H9 (cell line): ENCODE measurements at regions not wholly inside any gene's neighbourhood (a gene's known extent, or its start where the extent isn't known, plus 50 kb on each side); places are given as distances from the start of the nearest gene placed in this dataset.

Experiments used
- DNase-seq: peaks from one replicate; pipeline ENCODE4 v3.0.0-alpha.2; 2017
- H2AFZ ChIP-seq: one replicate; pipeline ENCODE4 v1.6.1; 2013; ENCODE audit warnings: mild to moderate bottlenecking, low read length, control low read depth, moderate library complexity
- H2AK5ac ChIP-seq: 2 replicates; pipeline ENCODE4 v1.6.1; 2013; ENCODE audit warnings: low read length, control low read depth, mixed read lengths; ENCODE audit not compliant: insufficient read length
- H2BK120ac ChIP-seq: one replicate; pipeline ENCODE4 v1.6.1; 2013; ENCODE audit warnings: low read depth, mild to moderate bottlenecking, low read length, control low read depth, inconsistent platforms; ENCODE audit not compliant: poor library complexity, severe bottlenecking
- H2BK12ac ChIP-seq: 2 replicates; pipeline ENCODE4 v1.6.1; 2013; ENCODE audit warnings: low read length, control low read depth, mixed read lengths, low read depth; ENCODE audit not compliant: insufficient read length
- H2BK15ac ChIP-seq: 2 replicates; pipeline ENCODE4 v1.6.1; 2013; ENCODE audit warnings: low read depth, low read length, control low read depth
- H2BK20ac ChIP-seq: one replicate; pipeline ENCODE4 v1.6.1; 2013; ENCODE audit warnings: low read depth, mild to moderate bottlenecking, low read length, control low read depth, inconsistent platforms; ENCODE audit not compliant: poor library complexity, severe bottlenecking
- H2BK5ac ChIP-seq: 2 replicates; pipeline ENCODE4 v1.6.1; 2013; ENCODE audit warnings: low read length, control low read depth, mixed read lengths; ENCODE audit not compliant: insufficient read length
- H3K14ac ChIP-seq: 2 replicates; pipeline ENCODE4 v1.6.1; 2013; ENCODE audit warnings: low read length, control low read depth; ENCODE audit not compliant: insufficient read depth
- H3K18ac ChIP-seq: 2 replicates; pipeline ENCODE4 v1.6.1; 2013; ENCODE audit warnings: low read depth, mild to moderate bottlenecking, mixed read lengths, low read length, control low read depth; ENCODE audit not compliant: insufficient read length
- H3K23ac ChIP-seq: 2 replicates; pipeline ENCODE4 v1.6.1; 2013; ENCODE audit warnings: low read length, control low read depth, mixed read lengths, low read depth; ENCODE audit not compliant: insufficient read length
- H3K23me2 ChIP-seq: 2 replicates; pipeline ENCODE4 v1.6.1; 2013; ENCODE audit warnings: low read depth, mild to moderate bottlenecking, mixed read lengths, low read length, control low read depth; ENCODE audit not compliant: insufficient read length, poor library complexity, severe bottlenecking
- H3K27ac ChIP-seq: 2 replicates; pipeline ENCODE4 v1.5.1; 2013; ENCODE audit warnings: low read length, control low read depth, mixed read lengths, low read depth; ENCODE audit not compliant: insufficient read length
- H3K27me3 ChIP-seq: 2 replicates; pipeline ENCODE4 v1.6.1; 2013; ENCODE audit warnings: low read length, control low read depth, inconsistent platforms; ENCODE audit not compliant: insufficient read depth
- H3K4ac ChIP-seq: 2 replicates; pipeline ENCODE4 v1.6.1; 2013; ENCODE audit warnings: low read depth, mild to moderate bottlenecking, control low read depth, inconsistent platforms, low read length, moderate library complexity
- H3K4me1 ChIP-seq: 2 replicates; pipeline ENCODE4 v1.6.1; 2013; ENCODE audit warnings: low read length, control low read depth, inconsistent platforms; ENCODE audit not compliant: insufficient read depth
- H3K4me2 ChIP-seq: 2 replicates; pipeline ENCODE4 v1.6.1; 2013; ENCODE audit warnings: low read length, control low read depth, mixed read lengths; ENCODE audit not compliant: insufficient read length, insufficient read depth
- H3K56ac ChIP-seq: 2 replicates; pipeline ENCODE4 v1.6.1; 2013; ENCODE audit warnings: low read depth, mild to moderate bottlenecking, mixed read lengths, low read length, control low read depth; ENCODE audit not compliant: insufficient read length
- H3K79me1 ChIP-seq: 2 replicates; pipeline ENCODE4 v1.6.1; 2013; ENCODE audit warnings: low read depth, mild to moderate bottlenecking, moderate library complexity, low read length, control low read depth, inconsistent platforms; ENCODE audit not compliant: insufficient read depth, poor library complexity, severe bottlenecking
- H3K79me2 ChIP-seq: 2 replicates; pipeline ENCODE4 v1.6.1; 2013; ENCODE audit warnings: low read length, control low read depth, inconsistent platforms; ENCODE audit not compliant: insufficient read depth
- H3K9ac ChIP-seq: 2 replicates; pipeline ENCODE4 v1.6.1; 2013; ENCODE audit warnings: low read length, control low read depth, mixed read lengths; ENCODE audit not compliant: insufficient read length; ENCODE audit errors: extremely low read depth
- H3K9me3 ChIP-seq: one replicate; pipeline ENCODE4 v1.6.1; 2013; ENCODE audit warnings: low read depth, low read length, inconsistent platforms; ENCODE audit not compliant: control insufficient read depth
- H3T11ph ChIP-seq: one replicate; pipeline ENCODE4 v1.6.1; 2013; ENCODE audit warnings: mild to moderate bottlenecking, low read length, control low read depth, inconsistent platforms
- H4K20me1 ChIP-seq: one replicate; pipeline ENCODE4 v1.6.1; 2013; ENCODE audit not compliant: control insufficient read depth, insufficient read length, insufficient read depth
- H4K5ac ChIP-seq: 2 replicates; pipeline ENCODE4 v1.6.1; 2013; ENCODE audit warnings: low read depth, mild to moderate bottlenecking, mixed read lengths, low read length, control low read depth; ENCODE audit not compliant: insufficient read length
- H4K8ac ChIP-seq: replicated peaks from 2 replicates; pipeline ENCODE4 v1.6.1; 2013; ENCODE audit warnings: low read length, control low read depth, mixed read lengths, low read depth; ENCODE audit not compliant: insufficient read length
- H4K91ac ChIP-seq: 2 replicates; pipeline ENCODE4 v1.6.1; 2013; ENCODE audit warnings: low read depth, mild to moderate bottlenecking, moderate library complexity, mixed read lengths, low read length, control low read depth; ENCODE audit not compliant: insufficient read length
- H3K27ac Mint-ChIP-seq, 3 experiments: 2 replicates in 2 of 3; 3 replicates in 1 of 3; pipeline ENCODE4 v1.8.0; 2020 to 2021; ENCODE audit warnings: mixed read lengths in 3 of 3, mild to moderate bottlenecking in 1 of 3, moderate library complexity in 1 of 3
- H3K27me3 Mint-ChIP-seq: 2 replicates; pipeline ENCODE4 v1.8.0; 2021; ENCODE audit warnings: low read depth, mild to moderate bottlenecking, moderate library complexity, mixed read lengths
- H3K36me3 Mint-ChIP-seq, 3 experiments: 2 replicates in 2 of 3; 3 replicates in 1 of 3; pipeline ENCODE4 v1.8.0; 2020 to 2021; ENCODE audit warnings: low read depth in 3 of 3, mixed read lengths in 3 of 3; ENCODE audit not compliant: insufficient read depth in 1 of 3
- H3K4me1 Mint-ChIP-seq, 2 experiments: 2 replicates each; pipeline ENCODE4 v1.8.0; 2020; ENCODE audit warnings: mixed read lengths in 2 of 2
- H3K4me3 Mint-ChIP-seq, 2 experiments: 2 replicates in 1 of 2; 3 replicates in 1 of 2; pipeline ENCODE4 v1.8.0; 2020 to 2021; ENCODE audit warnings: mild to moderate bottlenecking in 2 of 2, mixed read lengths in 2 of 2, moderate library complexity in 1 of 2
- H3K9me3 Mint-ChIP-seq, 2 experiments: 2 replicates in 1 of 2; 3 replicates in 1 of 2; pipeline ENCODE4 v1.8.0; 2020; ENCODE audit warnings: mild to moderate bottlenecking in 2 of 2, mixed read lengths in 2 of 2, moderate library complexity in 1 of 2
- WGBS: extraction: QIAGEN DNeasy Blood & Tissue Kit; methylation state at CpG from one replicate; pipeline ENCODE4 v1.1.7; 2013; ENCODE audit warnings: missing lambda C conversion rate, low lambda C conversion rate, mixed read lengths; ENCODE audit not compliant: insufficient read length; ENCODE audit errors: extremely low coverage; 5-methylcytosine and 5-hydroxymethylcytosine counted together
- TF ChIP-seq, protein P1 (sequence below): fragments of 200-600 bp; sonication (generic); conservative IDR thresholded peaks from 3 replicates; pipeline ENCODE4 v1.8.0; 2021; ENCODE audit warnings: antibody characterized with exemption, mild to moderate bottlenecking

DNA sequence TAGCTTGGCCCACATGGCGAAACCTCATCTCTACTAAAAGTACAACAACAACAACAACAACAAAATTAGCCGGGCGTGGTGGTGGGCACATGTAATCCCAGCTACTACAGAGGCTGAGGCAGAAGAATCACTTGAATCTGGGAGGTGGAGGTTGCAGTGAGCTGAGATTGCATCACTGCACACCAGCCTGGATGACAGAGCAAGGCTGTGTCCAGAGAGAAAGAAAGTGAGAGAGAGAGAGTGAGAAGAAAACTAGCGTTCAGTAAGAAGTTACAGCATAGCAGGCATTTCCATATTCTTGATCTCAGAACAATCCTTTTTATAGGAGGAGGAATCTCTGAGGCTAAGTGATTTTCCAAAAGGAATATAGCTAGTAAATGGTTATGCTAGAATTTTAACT is 1076.1 kb downstream of the AGBL1 start:
- no peaks in the 10 kb centered on the region for H3K36me3 Mint-ChIP-seq
- no peak overlapping the region for H2BK15ac ChIP-seq
- no CpG with 5 or more reads among the region's 4 CpGs for WGBS
- H3K56ac ChIP-seq: no peak overlapping the region
- no peaks in the 10 kb centered on the region for H3K4me1 ChIP-seq
- H4K8ac ChIP-seq: no peak overlapping the region
- H3T11ph ChIP-seq: no peak overlapping the region
- no peaks in the 10 kb centered on the region for H3K27me3 ChIP-seq
- no peaks in the 10 kb centered on the region for H3K23me2 ChIP-seq
- no peak overlapping the region for H2AK5ac ChIP-seq
- no peak for DNase-seq
- H3K27me3 Mint-ChIP-seq: peaks cover 2% of the 10 kb centered on the region; the same call in 1 of the 2 replicates
- no peak overlapping the region for H3K4me3 Mint-ChIP-seq
- H3K27ac ChIP-seq: no peak overlapping the region
- H3K27ac Mint-ChIP-seq: no peak overlapping the region; a peak in 1 of 7 replicates
- H3K23ac ChIP-seq: no peak overlapping the region
- no peaks in the 10 kb centered on the region for H3K9me3 ChIP-seq
- H3K4me2 ChIP-seq: no peak overlapping the region
- no peak overlapping the region for H3K14ac ChIP-seq
- H2BK120ac ChIP-seq: no peak overlapping the region
- H3K4me1 Mint-ChIP-seq: no peaks in the 10 kb centered on the region
- H4K20me1 ChIP-seq: no peaks in the 10 kb centered on the region
- no peak overlapping the region for H4K91ac ChIP-seq
- peaks cover 4% of the 10 kb centered on the region in 2 experiments; a peak in 2 of 5 replicates for H3K9me3 Mint-ChIP-seq
- no peak overlapping the region for H3K4ac ChIP-seq
- no peaks in the 10 kb centered on the region for H3K79me1 ChIP-seq
- H3K79me2 ChIP-seq: no peaks in the 10 kb centered on the region
- H4K5ac ChIP-seq: no peak overlapping the region
- TF ChIP-seq, protein P1, sequence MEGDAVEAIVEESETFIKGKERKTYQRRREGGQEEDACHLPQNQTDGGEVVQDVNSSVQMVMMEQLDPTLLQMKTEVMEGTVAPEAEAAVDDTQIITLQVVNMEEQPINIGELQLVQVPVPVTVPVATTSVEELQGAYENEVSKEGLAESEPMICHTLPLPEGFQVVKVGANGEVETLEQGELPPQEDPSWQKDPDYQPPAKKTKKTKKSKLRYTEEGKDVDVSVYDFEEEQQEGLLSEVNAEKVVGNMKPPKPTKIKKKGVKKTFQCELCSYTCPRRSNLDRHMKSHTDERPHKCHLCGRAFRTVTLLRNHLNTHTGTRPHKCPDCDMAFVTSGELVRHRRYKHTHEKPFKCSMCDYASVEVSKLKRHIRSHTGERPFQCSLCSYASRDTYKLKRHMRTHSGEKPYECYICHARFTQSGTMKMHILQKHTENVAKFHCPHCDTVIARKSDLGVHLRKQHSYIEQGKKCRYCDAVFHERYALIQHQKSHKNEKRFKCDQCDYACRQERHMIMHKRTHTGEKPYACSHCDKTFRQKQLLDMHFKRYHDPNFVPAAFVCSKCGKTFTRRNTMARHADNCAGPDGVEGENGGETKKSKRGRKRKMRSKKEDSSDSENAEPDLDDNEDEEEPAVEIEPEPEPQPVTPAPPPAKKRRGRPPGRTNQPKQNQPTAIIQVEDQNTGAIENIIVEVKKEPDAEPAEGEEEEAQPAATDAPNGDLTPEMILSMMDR: no peak
- H2BK20ac ChIP-seq: no peak overlapping the region
- H3K18ac ChIP-seq: no peak overlapping the region
- no peak overlapping the region for H2BK5ac ChIP-seq
- no peak overlapping the region for H2BK12ac ChIP-seq
- no peak overlapping the region for H3K9ac ChIP-seq
- no peak overlapping the region for H2AFZ ChIP-seq
